NCI-H2196 (cell line): ENCODE measurements at regions not wholly inside any gene's neighbourhood (a gene's known extent, or its start where the extent isn't known, plus 50 kb on each side); places are given as distances from the start of the nearest gene placed in this dataset.

ENCODE experiments used
- DNase-seq: peaks from one replicate; lab custom pipeline; 2025; ENCODE audit not compliant: unreplicated experiment; lab: John Stamatoyannopoulos, UW

DNA sequence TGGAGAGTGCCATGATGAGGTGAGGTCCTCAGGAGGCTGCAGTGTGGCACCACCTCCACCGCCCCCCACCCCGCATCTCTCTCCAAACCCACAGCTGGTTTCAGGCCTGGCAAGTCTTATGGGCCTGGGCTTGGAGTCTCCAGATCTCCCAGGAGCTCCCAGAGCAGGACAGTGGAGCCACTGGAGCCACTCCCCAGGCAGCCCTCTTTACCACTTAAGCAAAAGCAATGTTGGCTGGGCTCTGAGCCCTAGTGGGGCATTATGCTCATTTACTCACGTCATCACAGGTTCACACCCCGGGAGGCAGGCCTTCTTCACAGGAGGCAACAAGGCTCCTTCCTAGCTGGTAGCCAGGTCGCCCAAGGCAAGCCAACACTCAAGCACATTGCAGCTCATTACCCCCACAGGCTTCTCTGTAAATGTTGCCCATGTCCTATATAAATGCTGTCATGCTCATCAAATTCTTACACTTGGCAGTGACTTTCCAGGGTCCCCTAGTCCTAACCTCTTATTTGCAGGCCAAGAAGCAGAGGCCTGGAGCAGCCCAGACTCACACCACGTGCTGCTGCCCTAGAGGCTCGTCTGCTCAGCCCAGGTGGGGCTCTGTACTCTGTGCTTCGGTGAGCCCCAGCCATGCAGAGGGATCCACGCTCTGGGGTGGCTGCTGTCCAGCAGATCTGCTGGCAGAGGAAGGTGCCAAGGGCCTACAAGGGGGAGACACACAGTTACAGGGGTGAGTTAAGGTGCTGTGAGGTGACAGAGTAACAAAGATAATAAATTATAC is 459.3 kb downstream of the MATN1 start:
- DNase-seq, result no peak

- DNase-seq, result no peak
Observed at GRCh38 chr1:30263405-30263804, 460.0 kb downstream of the MATN1 start.

DNA sequence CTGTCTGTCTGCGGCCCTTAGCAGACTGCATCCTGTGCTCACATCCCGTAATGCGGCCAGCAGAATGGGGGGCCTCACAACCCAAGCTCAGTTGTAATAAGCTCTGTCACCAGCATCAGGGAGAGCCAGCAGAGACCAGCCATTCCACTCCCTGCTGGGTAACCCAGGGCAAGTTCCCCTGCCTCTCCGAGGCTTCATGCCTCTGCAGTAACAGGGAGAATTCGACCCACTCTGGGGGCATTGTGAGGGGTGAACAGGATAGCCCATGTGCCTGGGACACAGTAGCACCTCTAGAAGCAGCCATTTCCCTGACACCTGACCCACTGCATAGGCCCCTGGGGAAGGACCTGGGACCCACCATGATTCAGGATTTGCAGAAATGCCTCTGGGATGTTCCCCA is 461.2 kb downstream of the MATN1 start:
- DNase-seq, result no peak

- no peak for DNase-seq
Observed at GRCh38 chr1:30260318-30260717, 463.1 kb downstream of the MATN1 start.

DNA sequence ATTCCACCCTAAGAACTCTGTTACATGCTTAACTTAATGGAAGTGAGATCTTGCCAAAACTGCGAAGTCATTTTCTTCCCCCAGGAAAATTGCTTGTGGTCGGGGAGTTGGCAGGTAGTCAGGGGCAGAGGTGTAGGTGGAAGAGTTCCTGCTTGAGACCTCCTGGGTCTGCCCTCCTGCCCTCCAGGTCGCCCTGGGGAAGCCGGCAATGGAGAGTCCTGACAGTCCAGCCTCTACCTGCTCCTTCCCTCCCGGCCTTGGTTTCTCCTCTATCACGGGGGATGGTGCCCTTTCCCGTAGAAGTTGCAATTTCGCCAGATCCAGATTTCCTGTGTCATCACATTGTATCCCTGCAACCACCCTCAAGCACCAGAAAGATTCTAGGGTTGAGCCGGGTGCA is 463.8 kb downstream of the MATN1 start:
- DNase-seq, result no peak

- DNase-seq, result no peak
Observed at GRCh38 chr1:30258876-30259275, 464.5 kb downstream of the MATN1 start.

DNA sequence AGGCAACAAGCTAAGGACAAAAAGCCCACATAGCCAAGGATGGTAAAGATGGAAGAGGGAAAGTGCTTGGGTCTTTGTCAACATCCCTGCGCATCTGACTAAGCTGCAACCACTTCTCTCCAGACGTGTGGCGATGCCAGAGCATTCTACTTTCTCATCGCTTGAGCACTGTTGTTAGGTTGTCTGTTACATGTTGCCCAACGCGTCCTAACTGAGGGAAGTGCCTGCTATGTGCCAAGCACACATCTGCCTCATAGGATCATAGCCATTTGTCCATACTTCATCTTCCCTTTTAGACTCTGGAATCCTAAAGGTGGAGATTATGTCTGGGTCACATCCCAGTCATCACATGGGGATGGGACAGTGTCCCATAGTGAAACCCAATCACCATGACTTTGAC is 464.9 kb downstream of the MATN1 start:
- DNase-seq, result no peak

DNA sequence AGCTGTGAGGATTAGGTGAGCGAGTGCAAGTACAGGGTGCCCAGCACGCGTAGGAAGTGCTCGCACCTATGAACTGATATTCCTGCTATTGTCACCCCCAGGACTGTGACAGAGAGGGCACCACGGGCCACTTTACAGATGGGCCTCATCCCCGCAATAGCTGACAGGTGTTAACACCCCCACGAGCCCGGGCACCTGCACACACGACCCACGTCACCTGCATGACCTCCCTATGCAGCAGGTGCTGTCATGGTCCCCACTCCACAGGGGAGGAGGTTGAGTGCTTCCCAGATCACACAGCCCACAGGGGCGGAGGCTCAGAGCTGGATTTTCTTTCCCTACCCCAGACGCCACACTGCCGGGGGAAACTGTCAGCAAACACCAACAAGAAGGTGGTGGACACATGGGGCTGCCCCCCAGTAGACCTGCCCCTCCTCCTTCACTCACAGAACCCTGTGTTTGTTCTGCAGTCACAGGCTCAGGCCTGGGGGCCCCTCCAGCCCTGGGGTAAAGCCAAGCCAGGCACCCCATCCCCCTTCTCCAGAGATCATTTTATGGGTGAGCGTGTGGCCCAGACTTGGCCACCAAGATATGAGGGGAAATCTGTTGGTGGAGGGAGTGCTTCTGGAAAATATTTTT is 465.5 kb downstream of the MATN1 start:
- DNase-seq, result no peak

GRCh38 chr1:30257322-30257721 is 466.1 kb downstream of the MATN1 start:
- no peak for DNase-seq

GRCh38 chr1:30256911-30257310 is 466.5 kb downstream of the MATN1 start:
- no peak for DNase-seq

- no peak for DNase-seq
Observed at GRCh38 chr1:30255111-30255724, 468.2 kb downstream of the MATN1 start.

GRCh38 chr1:30253807-30254440 is 469.5 kb downstream of the MATN1 start:
- no peak for DNase-seq

- no peak for DNase-seq
Observed at GRCh38 chr1:30253361-30253760, 470.0 kb downstream of the MATN1 start.

DNA sequence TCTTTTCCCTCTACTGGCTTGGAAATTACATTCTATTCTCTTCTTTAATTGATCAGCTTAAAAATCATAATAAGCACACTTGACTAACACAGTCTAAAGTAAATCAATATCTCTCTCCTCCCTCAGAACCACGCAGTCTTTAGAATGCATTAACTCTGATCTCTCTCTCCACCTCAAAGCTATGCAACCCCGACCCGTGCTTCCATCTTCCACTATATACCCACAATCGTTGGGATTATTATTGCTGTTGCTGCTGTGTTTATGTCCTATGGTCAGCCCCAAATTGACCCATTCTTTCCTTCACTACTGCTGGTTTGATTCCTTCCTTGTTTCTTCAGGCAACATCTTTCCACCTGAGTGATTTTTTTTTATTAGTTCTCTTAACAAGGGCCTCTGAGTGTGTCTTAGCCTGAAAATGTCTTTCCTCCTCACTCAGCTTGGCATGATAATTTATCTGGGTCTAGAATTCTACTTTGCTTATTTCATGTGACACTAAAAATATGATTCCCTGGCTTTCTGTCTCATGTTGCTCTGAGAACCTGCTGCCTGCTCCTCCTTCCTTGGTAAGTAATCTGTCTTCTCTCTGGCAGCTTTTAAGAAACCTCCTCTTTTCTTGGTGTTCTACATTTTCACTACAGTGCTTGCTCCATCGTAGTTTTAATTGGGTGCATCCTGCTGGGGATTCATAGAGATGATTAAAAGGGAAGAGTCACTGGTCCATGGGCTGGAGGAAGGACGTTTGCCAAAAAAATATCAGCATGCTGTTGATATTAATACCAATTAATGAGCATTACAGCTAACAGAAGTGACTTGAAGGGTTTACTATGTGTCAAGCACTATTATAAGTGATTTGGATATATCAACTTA is 472.2 kb downstream of the MATN1 start:
- no peak for DNase-seq

GRCh38 chr1:30250338-30250983 is 472.9 kb downstream of the MATN1 start:
- no peak for DNase-seq

DNA sequence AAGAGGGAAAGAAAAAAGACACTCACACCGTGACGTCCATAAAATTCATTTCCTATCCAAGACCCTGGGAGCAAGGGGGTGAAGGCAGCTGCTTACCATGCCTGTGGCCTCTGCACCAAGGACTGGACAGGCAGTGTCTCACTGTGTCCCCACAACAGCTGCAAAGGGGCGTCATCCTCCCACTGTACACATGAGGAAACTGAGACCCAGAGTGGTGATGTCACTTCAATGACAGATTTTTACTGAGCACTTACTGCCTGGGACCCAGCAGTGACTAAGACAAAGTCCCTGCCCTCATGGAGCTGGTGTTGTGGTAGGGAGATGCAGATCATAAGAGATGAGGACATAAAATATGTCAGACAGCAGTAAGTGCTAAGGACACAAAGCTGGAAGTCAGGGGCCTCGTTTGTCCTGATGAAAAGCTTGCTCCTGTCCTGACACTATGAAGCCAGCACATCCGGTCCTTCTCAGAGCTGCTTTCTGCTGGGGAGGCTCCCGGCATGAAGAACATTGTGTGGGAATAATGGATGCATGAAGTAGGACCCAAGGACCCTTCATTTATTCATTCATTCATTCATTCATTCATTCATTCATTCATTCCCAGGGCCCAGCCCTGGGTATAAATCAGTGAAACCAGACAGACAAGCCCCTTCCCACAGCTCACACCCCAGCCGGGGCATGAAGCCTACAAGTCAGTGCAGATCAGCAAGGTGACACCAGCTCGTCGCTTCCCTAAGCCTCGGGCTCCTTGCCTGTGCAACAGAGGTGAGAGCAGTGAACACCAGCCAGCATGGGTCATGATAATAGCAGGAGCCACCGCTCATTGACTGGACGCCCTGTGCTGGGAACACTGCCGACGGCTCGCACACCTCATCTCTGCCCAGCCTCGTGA is 473.7 kb downstream of the MATN1 start:
- no peak for DNase-seq

DNA sequence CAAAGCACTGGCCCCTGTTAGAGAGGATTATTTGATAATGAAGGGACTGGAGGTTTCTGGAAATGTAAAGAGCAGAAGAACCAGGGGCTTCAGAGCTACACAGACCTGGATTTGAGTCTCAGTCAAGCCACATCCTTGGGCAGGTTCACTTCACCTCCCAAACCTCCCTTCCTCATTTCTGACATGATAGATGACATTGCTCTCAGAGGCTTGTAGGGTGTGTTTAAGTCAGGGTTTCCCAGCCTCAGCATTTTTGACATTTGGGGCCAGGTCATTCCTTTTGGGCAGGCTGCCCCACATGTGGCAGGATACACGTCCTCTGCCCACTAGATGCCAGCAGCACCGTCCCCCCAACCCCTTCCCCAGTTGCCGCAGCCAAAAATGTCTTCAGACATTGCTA is 474.6 kb downstream of the MATN1 start:
- no peak for DNase-seq

GRCh38 chr1:30248373-30248772 is 475.0 kb downstream of the MATN1 start:
- DNase-seq, result no peak

DNA sequence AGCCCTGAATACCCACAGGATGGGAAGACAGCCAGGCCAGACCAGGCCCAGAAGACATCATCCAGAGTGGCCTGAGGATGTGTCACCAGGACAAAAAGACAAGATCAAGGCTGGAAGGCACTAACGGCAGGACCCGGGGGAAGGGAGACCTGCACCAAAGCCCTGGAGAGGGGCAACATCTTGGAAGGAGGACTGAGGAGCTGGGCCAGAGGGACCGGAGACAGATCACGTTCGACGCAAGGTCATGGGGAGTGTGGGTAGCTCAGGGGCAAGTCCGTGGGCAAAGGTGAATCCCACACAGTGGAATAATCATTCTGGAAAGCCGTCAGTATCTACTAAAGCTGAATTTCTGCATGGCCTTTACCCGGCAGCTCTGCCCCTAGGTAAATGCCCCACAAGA is 478.6 kb downstream of the MATN1 start:
- no peak for DNase-seq
